HG02840 (cell line): ENCODE measurements at regions not wholly inside any gene's neighbourhood (a gene's known extent, or its start where the extent isn't known, plus 50 kb on each side); places are given as distances from the start of the nearest gene placed in this dataset.

Experiments
- ATAC-seq: cut with Tn5 transposase; IDR thresholded peaks from one replicate; pipeline ENCODE4 v1.9.1; 2021; ENCODE audit warnings: mild to moderate bottlenecking, moderate library complexity, moderate number of reproducible peaks; ENCODE audit not compliant: unreplicated experiment, low FRiP score

GRCh38 chr16:62638964-62639870 lies 603.0 kb upstream of the CDH8 start:
- ATAC-seq: no peak

GRCh38 chr16:62638324-62638911 lies 602.2 kb upstream of the CDH8 start:
- no peak for ATAC-seq

- ATAC-seq: no peak
Measured at GRCh38 chr16:62625326-62625725, 589.1 kb upstream of the CDH8 start.

GRCh38 chr16:62620275-62620674 lies 584.0 kb upstream of the CDH8 start:
- ATAC-seq: no peak

GRCh38 chr16:62615526-62615925 lies 579.3 kb upstream of the CDH8 start:
- ATAC-seq: no peak

GRCh38 chr16:62610291-62610690 lies 574.1 kb upstream of the CDH8 start:
- ATAC-seq: no peak

GRCh38 chr16:62602790-62603189 lies 566.6 kb upstream of the CDH8 start:
- no peak for ATAC-seq

- no peak for ATAC-seq
Measured at GRCh38 chr16:62597875-62598274, 561.6 kb upstream of the CDH8 start.

GRCh38 chr16:62596584-62596983 lies 560.3 kb upstream of the CDH8 start:
- no peak for ATAC-seq

GRCh38 chr16:62596125-62596524 lies 559.9 kb upstream of the CDH8 start:
- no peak for ATAC-seq

- ATAC-seq: no peak
Measured at GRCh38 chr16:62586128-62586862, 550.1 kb upstream of the CDH8 start.

- ATAC-seq: no peak
Measured at GRCh38 chr16:62585041-62585545, 548.9 kb upstream of the CDH8 start.

GRCh38 chr16:62583414-62583813 lies 547.2 kb upstream of the CDH8 start:
- no peak for ATAC-seq

GRCh38 chr16:62573466-62573865 lies 537.2 kb upstream of the CDH8 start:
- ATAC-seq: no peak

- ATAC-seq: no peak
Measured at GRCh38 chr16:62568926-62569325, 532.7 kb upstream of the CDH8 start.

- no peak for ATAC-seq
Measured at GRCh38 chr16:62565706-62566105, 529.5 kb upstream of the CDH8 start.

GRCh38 chr16:62564291-62564690 lies 528.1 kb upstream of the CDH8 start:
- ATAC-seq: no peak

- ATAC-seq: no peak
Measured at GRCh38 chr16:62562121-62562520, 525.9 kb upstream of the CDH8 start.

GRCh38 chr16:62549875-62550274 lies 513.6 kb upstream of the CDH8 start:
- no peak for ATAC-seq

- ATAC-seq: no peak
Measured at GRCh38 chr16:62548095-62548494, 511.9 kb upstream of the CDH8 start.

- no peak for ATAC-seq
Measured at GRCh38 chr16:62546701-62547100, 510.5 kb upstream of the CDH8 start.
